ENCODE measurements at regions not wholly inside any gene's neighbourhood (a gene's known extent, or its start where the extent isn't known, plus 50 kb on each side); places are given as distances from the start of the nearest gene placed in this dataset.

DNA sequence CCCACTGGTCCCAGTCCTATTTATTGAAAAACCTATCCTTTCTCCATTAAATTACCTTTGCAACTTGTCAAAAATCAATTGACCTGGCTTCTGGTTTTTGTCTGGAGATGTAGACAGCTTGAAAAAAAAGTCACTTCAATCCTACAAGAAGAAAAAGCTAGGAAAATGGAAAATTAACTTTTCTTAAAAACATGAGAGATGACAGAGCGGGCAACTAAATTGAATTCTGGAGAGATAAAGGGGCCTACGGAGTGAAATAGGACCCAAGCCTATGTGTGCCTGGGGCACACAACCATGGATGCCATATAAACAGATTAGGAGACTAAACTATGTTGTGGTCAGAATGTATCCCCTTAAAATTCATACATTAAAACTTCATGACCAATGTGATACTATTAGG lies 363.3 kb upstream of the SLCO3A1 start:
- no peak overlapping the region for H3K9ac ChIP-seq (ENCODE audit: low read length)
- no peak for DNase-seq
- no peak overlapping the region for H3K27ac ChIP-seq (ENCODE audit: low read depth, low read length)
- no peak overlapping the region for H3K4me3 ChIP-seq (ENCODE audit: low read length)
- no peaks in the 10 kb centered on the region for H3K79me2 ChIP-seq (ENCODE audit: control insufficient read depth, insufficient read depth, low read length)
- no peak overlapping the region for H3K18ac ChIP-seq (ENCODE audit: low read length)
- no peak overlapping the region for H4K8ac ChIP-seq (ENCODE audit: low read depth, low read length)
- H3K56ac ChIP-seq (ENCODE audit: low read length): no peak overlapping the region
- no peak overlapping the region for H4K5ac ChIP-seq (ENCODE audit: low read length)
- no peaks in the 10 kb centered on the region for H3K36me3 ChIP-seq (ENCODE audit: control insufficient read depth, insufficient read depth, low read length)
- no peaks in the 10 kb centered on the region for H3K4me1 ChIP-seq (ENCODE audit: control insufficient read depth, low read depth, low read length)
- H3K4ac ChIP-seq (ENCODE audit: low read depth, low read length): no peak overlapping the region
- no peak overlapping the region for H2BK15ac ChIP-seq (replicated peaks; ENCODE audit: low read depth)
- no peak overlapping the region for H2BK120ac ChIP-seq (ENCODE audit: low read depth, low read length)
- H2BK5ac ChIP-seq (ENCODE audit: low read length): no peak overlapping the region
- H3K23ac ChIP-seq (ENCODE audit: low read length): no peak overlapping the region
- no peaks in the 10 kb centered on the region for H3K27me3 ChIP-seq (ENCODE audit: insufficient read depth, low read length, poor library complexity)
- H2AK5ac ChIP-seq (ENCODE audit: low read length): no peak overlapping the region
- no peak overlapping the region for H3K4me2 ChIP-seq (ENCODE audit: low read length)
- H3K79me1 ChIP-seq (ENCODE audit: low read length): no peaks in the 10 kb centered on the region
- WGBS (ENCODE audit: extremely low coverage, insufficient coverage, low lambda C conversion rate): no CpG with 5 or more reads among the region's 2 CpGs

DNA sequence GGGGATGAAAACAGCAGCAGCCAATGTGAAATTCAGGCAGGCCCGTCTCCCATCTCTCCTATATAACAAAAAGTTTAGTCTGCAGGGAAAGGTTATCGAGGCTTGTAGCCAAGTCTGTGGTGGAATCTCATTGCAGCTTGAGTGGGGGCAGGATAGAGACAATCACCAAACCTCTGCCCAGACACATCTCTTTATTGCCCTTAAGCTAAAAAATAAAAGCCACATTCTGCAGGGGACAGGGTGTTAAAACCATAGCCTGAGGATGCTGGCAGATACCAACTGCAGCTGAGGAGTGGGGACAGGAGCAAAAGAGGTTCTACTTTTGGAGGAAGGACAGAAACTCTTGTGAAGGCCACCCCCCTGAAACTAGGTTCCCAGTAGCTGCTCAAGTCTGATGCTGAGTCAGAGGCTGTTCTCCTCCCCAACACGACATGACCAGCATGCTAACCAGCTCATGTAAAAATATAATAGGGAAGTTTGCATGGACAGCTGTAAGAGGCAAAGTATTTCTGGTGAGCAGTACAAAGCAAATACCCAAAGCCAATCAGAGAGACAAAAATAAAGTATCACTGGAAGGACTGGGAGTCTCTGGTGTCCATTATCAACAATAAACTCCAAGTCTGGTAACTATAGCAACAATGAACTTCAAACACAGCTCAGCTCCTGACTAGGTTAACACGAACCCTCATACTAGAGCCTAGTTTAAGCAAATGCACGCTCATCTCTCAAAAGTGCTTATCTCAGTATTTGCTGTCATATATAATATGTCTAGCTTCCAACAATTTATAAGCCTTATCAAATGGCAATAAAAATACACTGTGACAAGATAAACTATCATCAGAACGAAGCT lies 362.2 kb upstream of the SLCO3A1 start:
- Histone ChIP-seq H3K56ac (ENCODE audit: low read length) (no peak overlapping the region), H3K27ac (ENCODE audit: low read depth, low read length) (no peak overlapping the region)

DNA sequence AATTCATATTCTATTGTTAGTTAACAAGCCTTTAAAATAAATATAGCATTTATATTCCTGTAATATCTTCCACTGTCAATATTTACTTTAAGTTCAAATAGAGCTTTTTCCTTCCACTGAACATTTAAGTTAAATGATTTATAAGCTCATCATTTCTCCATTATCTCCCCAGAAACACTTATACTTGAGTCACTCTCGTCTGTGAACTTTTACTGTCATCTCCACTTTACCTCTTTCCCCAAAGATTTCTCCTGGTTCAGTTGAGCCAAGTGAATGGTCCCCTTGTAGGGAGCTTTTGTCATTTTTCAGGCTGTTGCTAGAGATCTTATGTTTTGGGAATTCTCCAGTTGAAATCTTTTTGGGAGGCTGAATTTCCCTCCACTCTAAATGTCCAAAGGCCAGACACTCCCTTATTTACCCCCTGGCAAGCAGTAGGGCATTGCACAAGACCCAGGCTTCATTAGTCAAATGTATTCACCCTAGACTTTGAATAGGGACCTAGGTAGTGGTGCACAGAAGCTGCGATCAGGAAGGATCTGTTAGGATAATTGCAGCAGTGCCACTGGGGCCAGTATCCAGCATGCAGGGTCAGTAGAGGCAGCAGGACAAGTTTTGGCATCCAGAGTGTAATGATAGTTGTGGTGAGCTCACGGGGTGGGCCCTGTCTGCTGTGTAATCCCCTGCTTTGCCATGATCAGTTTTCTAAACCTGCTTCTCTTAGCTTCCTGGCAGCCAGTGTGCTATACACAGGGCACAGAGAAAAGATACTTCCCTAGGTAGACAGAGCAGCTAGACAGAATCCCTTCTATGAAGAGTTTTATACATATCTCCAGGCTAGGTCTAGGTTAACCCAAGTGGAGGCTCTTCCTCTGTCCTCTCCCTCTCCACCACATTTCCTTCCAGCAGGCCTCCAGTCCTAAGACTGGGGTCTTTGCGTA lies 356.5 kb upstream of the SLCO3A1 start:
- WGBS (ENCODE audit: extremely low coverage, insufficient coverage, low lambda C conversion rate): no CpG with 5 or more reads among the region's 4 CpGs
- no peak overlapping the region for H3K27ac ChIP-seq (ENCODE audit: low read depth, low read length)

More for the DNA sequence above, 362.2 kb upstream of the SLCO3A1 start:
- no peak overlapping the region for H4K8ac ChIP-seq (ENCODE audit: low read depth, low read length)
- no peak overlapping the region for H2BK15ac ChIP-seq (replicated peaks; ENCODE audit: low read depth)
- no peaks in the 10 kb centered on the region for H3K4me1 ChIP-seq (ENCODE audit: control insufficient read depth, low read depth, low read length)
- no peak overlapping the region for H3K4me3 ChIP-seq (ENCODE audit: low read length)
- no peaks in the 10 kb centered on the region for H3K36me3 ChIP-seq (ENCODE audit: control insufficient read depth, insufficient read depth, low read length)
- DNase-seq: peak; percentile 32
- H3K79me1 ChIP-seq (ENCODE audit: low read length): no peaks in the 10 kb centered on the region
- WGBS (ENCODE audit: extremely low coverage, insufficient coverage, low lambda C conversion rate): no CpG with 5 or more reads among the region's 6 CpGs
- H3K4ac ChIP-seq (ENCODE audit: low read depth, low read length): no peak overlapping the region
- H3K27me3 ChIP-seq (ENCODE audit: insufficient read depth, low read length, poor library complexity): no peaks in the 10 kb centered on the region
- no peak overlapping the region for H3K9ac ChIP-seq (ENCODE audit: low read length)
- H2BK120ac ChIP-seq (ENCODE audit: low read depth, low read length): no peak overlapping the region
- H3K23ac ChIP-seq (ENCODE audit: low read length): no peak overlapping the region
- H4K5ac ChIP-seq (ENCODE audit: low read length): no peak overlapping the region
- H3K79me2 ChIP-seq (ENCODE audit: control insufficient read depth, insufficient read depth, low read length): no peaks in the 10 kb centered on the region
- no peak overlapping the region for H2BK5ac ChIP-seq (ENCODE audit: low read length)
- H2AK5ac ChIP-seq (ENCODE audit: low read length): no peak overlapping the region
- no peak overlapping the region for H3K18ac ChIP-seq (ENCODE audit: low read length)
- no peak overlapping the region for H3K4me2 ChIP-seq (ENCODE audit: low read length)

GRCh38 chr15:91498046-91498748 lies 355.3 kb upstream of the SLCO3A1 start:
- H3K27me3 ChIP-seq (ENCODE audit: insufficient read depth, low read length, poor library complexity): no peaks in the 10 kb centered on the region
- no peak overlapping the region for H3K18ac ChIP-seq (ENCODE audit: low read length)
- no peaks in the 10 kb centered on the region for H3K79me1 ChIP-seq (ENCODE audit: low read length)
- no peak overlapping the region for H3K9ac ChIP-seq (ENCODE audit: low read length)
- DNase-seq: no peak
- H2BK5ac ChIP-seq (ENCODE audit: low read length): no peak overlapping the region
- H3K4me2 ChIP-seq (ENCODE audit: low read length): no peak overlapping the region
- no peak overlapping the region for H3K4ac ChIP-seq (ENCODE audit: low read depth, low read length)
- H3K36me3 ChIP-seq (ENCODE audit: control insufficient read depth, insufficient read depth, low read length): no peaks in the 10 kb centered on the region
- H3K4me3 ChIP-seq (ENCODE audit: low read length): no peak overlapping the region
- no peak overlapping the region for H3K56ac ChIP-seq (ENCODE audit: low read length)
- H3K4me1 ChIP-seq (ENCODE audit: control insufficient read depth, low read depth, low read length): no peaks in the 10 kb centered on the region
- no peaks in the 10 kb centered on the region for H3K79me2 ChIP-seq (ENCODE audit: control insufficient read depth, insufficient read depth, low read length)
- H2BK15ac ChIP-seq (replicated peaks; ENCODE audit: low read depth): no peak overlapping the region
- H4K5ac ChIP-seq (ENCODE audit: low read length): no peak overlapping the region
- H3K23ac ChIP-seq (ENCODE audit: low read length): no peak overlapping the region
- H2BK120ac ChIP-seq (ENCODE audit: low read depth, low read length): no peak overlapping the region
- H3K27ac ChIP-seq (ENCODE audit: low read depth, low read length): no peak overlapping the region
- no peak overlapping the region for H4K8ac ChIP-seq (ENCODE audit: low read depth, low read length)
- WGBS (ENCODE audit: extremely low coverage, insufficient coverage, low lambda C conversion rate): no CpG with 5 or more reads among the region's 4 CpGs
- H2AK5ac ChIP-seq (ENCODE audit: low read length): no peak overlapping the region

More for the DNA sequence above, 356.5 kb upstream of the SLCO3A1 start:
- Histone ChIP-seq H4K8ac (ENCODE audit: low read depth, low read length) (no peak overlapping the region), H2BK15ac (replicated peaks; ENCODE audit: low read depth) (no peak overlapping the region), H2BK5ac (ENCODE audit: low read length) (no peak overlapping the region), H3K4me1 (ENCODE audit: control insufficient read depth, low read depth, low read length) (no peaks in the 10 kb centered on the region), H3K23ac (ENCODE audit: low read length) (no peak overlapping the region), H3K79me1 (ENCODE audit: low read length) (no peaks in the 10 kb centered on the region), H3K27me3 (ENCODE audit: insufficient read depth, low read length, poor library complexity) (no peaks in the 10 kb centered on the region), H3K18ac (ENCODE audit: low read length) (no peak overlapping the region), H2AK5ac (ENCODE audit: low read length) (no peak overlapping the region), H3K4me2 (ENCODE audit: low read length) (no peak overlapping the region), H3K79me2 (ENCODE audit: control insufficient read depth, insufficient read depth, low read length) (no peaks in the 10 kb centered on the region), H3K36me3 (ENCODE audit: control insufficient read depth, insufficient read depth, low read length) (no peaks in the 10 kb centered on the region), H2BK120ac (ENCODE audit: low read depth, low read length) (no peak overlapping the region), H3K4ac (ENCODE audit: low read depth, low read length) (no peak overlapping the region), H3K4me3 (ENCODE audit: low read length) (no peak overlapping the region), H3K56ac (ENCODE audit: low read length) (no peak overlapping the region), H4K5ac (ENCODE audit: low read length) (no peak overlapping the region), H3K9ac (ENCODE audit: low read length) (no peak overlapping the region)
- no peak for DNase-seq

GRCh38 chr15:91498749-91499062 lies 354.8 kb upstream of the SLCO3A1 start:
- Histone ChIP-seq H3K18ac (ENCODE audit: low read length) (no peak overlapping the region), H3K23ac (ENCODE audit: low read length) (no peak overlapping the region), H3K36me3 (ENCODE audit: control insufficient read depth, insufficient read depth, low read length) (no peaks in the 10 kb centered on the region), H2AK5ac (ENCODE audit: low read length) (no peak overlapping the region), H3K9ac (ENCODE audit: low read length) (no peak overlapping the region), H2BK5ac (ENCODE audit: low read length) (no peak overlapping the region), H3K4me3 (ENCODE audit: low read length) (no peak overlapping the region), H3K79me1 (ENCODE audit: low read length) (no peaks in the 10 kb centered on the region), H3K27me3 (ENCODE audit: insufficient read depth, low read length, poor library complexity) (no peaks in the 10 kb centered on the region), H2BK15ac (replicated peaks; ENCODE audit: low read depth) (no peak overlapping the region), H3K4ac (ENCODE audit: low read depth, low read length) (no peak overlapping the region), H4K5ac (ENCODE audit: low read length) (no peak overlapping the region), H3K4me2 (ENCODE audit: low read length) (no peak overlapping the region), H3K56ac (ENCODE audit: low read length) (no peak overlapping the region), H2BK120ac (ENCODE audit: low read depth, low read length) (no peak overlapping the region), H3K4me1 (ENCODE audit: control insufficient read depth, low read depth, low read length) (no peaks in the 10 kb centered on the region), H3K79me2 (ENCODE audit: control insufficient read depth, insufficient read depth, low read length) (no peaks in the 10 kb centered on the region), H4K8ac (ENCODE audit: low read depth, low read length) (no peak overlapping the region), H3K27ac (ENCODE audit: low read depth, low read length) (no peak overlapping the region)
- DNase-seq: no peak
- WGBS (ENCODE audit: extremely low coverage, insufficient coverage, low lambda C conversion rate): no CpG with 5 or more reads among the region's 1 CpG
